SJCRH30 (cell line): ENCODE measurements at regions not wholly inside any gene's neighbourhood (a gene's known extent, or its start where the extent isn't known, plus 50 kb on each side); places are given as distances from the start of the nearest gene placed in this dataset.

ENCODE experiments used
- DNase-seq, 2 experiments: peaks; one replicate each; pipeline ENCODE4 v3.0.0-alpha.2; 2015 to 2020
- H3K27ac ChIP-seq: fragments of 250-450 bp; sonication (Bioruptor Pico); 2 replicates; pipeline ENCODE4 v1.5.1; 2020; ENCODE audit warnings: mild to moderate bottlenecking, moderate library complexity
- H3K27me3 ChIP-seq: fragments of 250-450 bp; sonication (Bioruptor Pico); 2 replicates; pipeline ENCODE4 v1.5.1; 2020; ENCODE audit warnings: mild to moderate bottlenecking, moderate library complexity
- H3K36me3 ChIP-seq: fragments of 250-450 bp; sonication (Bioruptor Pico); 2 replicates; pipeline ENCODE4 v1.5.1; 2020; ENCODE audit warnings: mild to moderate bottlenecking, moderate library complexity
- H3K4me1 ChIP-seq: fragments of 250-450 bp; sonication (Bioruptor Pico); 2 replicates; pipeline ENCODE4 v1.5.1; 2020; ENCODE audit warnings: mild to moderate bottlenecking, moderate library complexity
- H3K4me3 ChIP-seq: fragments of 250-450 bp; sonication (Bioruptor Pico); 2 replicates; pipeline ENCODE4 v1.5.1; 2020; ENCODE audit warnings: mild to moderate bottlenecking, moderate library complexity
- H3K9me3 ChIP-seq: fragments of 250-450 bp; sonication (Bioruptor Pico); replicated peaks from 2 replicates; pipeline ENCODE4 v1.5.1; 2020; ENCODE audit warnings: mild to moderate bottlenecking, moderate library complexity

DNA sequence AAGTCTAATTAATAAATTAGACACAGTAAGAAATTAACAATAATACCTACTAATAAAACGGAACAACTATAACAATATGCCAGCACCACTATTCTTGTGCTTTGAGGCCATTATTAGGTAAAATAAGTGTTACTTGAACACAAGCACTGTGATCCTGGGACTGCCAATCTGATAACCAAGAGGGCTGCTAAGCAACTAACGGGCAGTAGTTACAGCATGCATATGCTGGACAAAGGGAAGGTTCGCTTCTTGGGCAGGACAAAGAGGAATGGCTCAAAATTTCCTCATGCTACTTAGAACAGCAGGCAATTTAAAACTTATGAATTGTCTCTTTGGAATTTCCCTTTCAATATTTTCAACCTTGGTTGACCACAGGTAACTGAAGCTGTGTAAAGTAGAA is 718.6 kb downstream of the SORCS3 start:
- no peak for DNase-seq
- no peaks in the 10 kb centered on the region for H3K9me3 ChIP-seq
- no peak overlapping the region for H3K4me3 ChIP-seq
- H3K4me1 ChIP-seq: no peaks in the 10 kb centered on the region
- no peak overlapping the region for H3K27ac ChIP-seq
- peaks cover 3% of the 10 kb centered on the region; the same call in 1 of the 2 replicates for H3K27me3 ChIP-seq
- H3K36me3 ChIP-seq: no peaks in the 10 kb centered on the region

DNA sequence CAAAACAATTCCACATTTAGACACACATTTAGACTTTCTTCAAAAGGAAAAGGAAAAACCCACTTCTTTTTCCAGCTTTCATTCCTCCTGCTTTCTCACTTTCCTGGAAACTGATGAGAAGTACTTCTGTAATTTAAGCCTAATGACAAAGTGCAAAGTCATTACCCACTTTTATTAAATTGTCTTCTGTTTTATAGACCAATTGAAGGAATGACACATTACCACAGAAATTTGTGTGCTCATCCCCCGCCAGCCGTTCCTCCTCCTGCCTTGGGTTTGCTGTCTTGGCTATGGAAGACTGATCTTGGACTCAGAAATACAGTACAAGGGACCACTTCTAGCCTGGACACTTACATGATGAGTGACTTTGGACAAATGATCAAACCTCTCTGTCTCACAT is 717.8 kb downstream of the SORCS3 start:
- H3K4me1 ChIP-seq: no peaks in the 10 kb centered on the region
- no peak overlapping the region for H3K27ac ChIP-seq
- no peaks in the 10 kb centered on the region for H3K9me3 ChIP-seq
- no peak for DNase-seq
- peaks cover 3% of the 10 kb centered on the region; the same call in 1 of the 2 replicates for H3K27me3 ChIP-seq
- H3K36me3 ChIP-seq: no peaks in the 10 kb centered on the region
- no peak overlapping the region for H3K4me3 ChIP-seq

DNA sequence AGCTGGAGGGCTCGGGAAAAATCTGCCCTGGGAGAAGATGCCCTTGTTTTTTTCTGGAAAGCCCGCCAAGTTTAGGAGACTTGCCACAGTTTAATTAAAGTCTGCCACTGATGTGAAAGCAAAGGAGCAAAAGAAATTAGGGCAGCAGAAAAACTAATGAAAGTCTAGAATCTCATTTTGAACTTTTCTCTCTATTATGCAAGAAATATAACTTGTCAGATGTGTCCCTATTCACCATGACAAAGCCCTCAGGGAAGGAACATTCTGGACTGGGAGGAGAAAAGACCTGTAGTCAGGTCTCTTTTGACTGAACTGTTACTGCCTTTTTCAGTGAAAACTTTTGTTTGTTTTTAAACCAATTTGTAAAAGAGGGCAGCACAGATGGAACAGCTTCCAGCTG is 715.5 kb downstream of the SORCS3 start:
- DNase-seq: no peak
- no peaks in the 10 kb centered on the region for H3K36me3 ChIP-seq
- H3K4me1 ChIP-seq: no peaks in the 10 kb centered on the region
- no peak overlapping the region for H3K27ac ChIP-seq
- H3K9me3 ChIP-seq: no peaks in the 10 kb centered on the region
- H3K4me3 ChIP-seq: no peak overlapping the region
- peaks cover 3% of the 10 kb centered on the region; the same call in 1 of the 2 replicates for H3K27me3 ChIP-seq

DNA sequence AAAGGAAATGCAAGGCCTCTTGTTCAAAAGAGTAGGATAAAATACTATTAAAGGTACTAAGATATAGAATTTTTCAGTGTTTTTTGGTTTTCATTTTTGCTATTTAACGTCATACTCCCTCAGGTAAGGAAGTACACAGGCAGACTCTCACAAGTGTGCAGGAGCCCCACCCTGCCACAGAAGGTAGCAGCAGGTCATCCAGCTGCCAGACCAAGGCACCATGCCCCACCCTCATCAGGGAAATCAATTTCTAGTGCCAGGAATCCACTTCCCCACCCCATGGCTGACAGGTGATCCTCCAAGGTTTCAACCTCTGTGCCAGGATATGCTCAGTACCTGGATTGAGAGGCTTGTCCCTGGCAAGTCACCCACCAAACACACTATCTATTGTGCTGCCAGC is 712.9 kb downstream of the SORCS3 start:
- no peaks in the 10 kb centered on the region for H3K9me3 ChIP-seq
- no peak overlapping the region for H3K27ac ChIP-seq
- H3K27me3 ChIP-seq: peaks cover 3% of the 10 kb centered on the region; the same call in 1 of the 2 replicates

DNA sequence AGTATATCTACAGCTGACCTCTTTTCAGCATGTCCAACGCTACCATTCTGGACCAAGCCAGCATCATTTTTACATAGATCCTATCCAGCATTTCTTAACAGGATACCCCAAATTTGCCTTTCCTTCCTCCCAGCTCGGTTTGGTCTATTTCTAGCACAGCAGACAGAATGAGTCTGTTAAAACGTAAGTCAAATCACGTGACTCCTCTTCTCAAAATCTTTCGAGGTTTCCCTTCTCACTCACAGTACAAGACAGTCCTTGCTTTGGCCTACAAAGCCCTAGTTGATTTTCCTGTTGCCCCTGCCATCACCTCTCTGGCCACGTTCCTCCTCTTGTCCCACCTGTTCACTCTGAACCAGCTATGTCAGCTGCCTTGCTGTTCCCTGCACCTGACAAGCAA is 711.7 kb downstream of the SORCS3 start:
- H3K27me3 ChIP-seq: peaks cover 3% of the 10 kb centered on the region; the same call in 1 of the 2 replicates

More for the DNA sequence above, 712.9 kb downstream of the SORCS3 start:
- Histone ChIP-seq H3K4me3 (no peak overlapping the region), H3K4me1 (no peaks in the 10 kb centered on the region), H3K36me3 (no peaks in the 10 kb centered on the region)
- DNase-seq: no peak

DNA sequence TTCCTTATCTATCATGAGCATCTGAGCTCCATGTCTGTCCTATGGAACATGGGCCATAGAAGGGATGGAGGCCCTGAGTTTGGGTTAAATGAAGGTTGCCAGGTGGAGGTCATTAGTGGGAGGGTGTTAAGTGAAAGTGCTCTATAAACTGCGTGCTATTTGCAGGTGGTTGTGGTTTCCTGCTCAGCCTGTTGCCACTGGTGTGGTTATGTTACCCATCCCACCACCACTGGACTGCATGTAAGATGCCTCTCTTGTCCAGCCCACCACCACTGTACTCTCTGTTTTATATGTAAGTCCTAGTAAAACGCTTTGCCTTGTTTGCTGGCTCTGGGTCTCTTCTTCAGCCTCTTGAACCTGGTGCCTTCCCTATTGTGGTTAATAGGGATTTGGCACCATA is 711.2 kb downstream of the SORCS3 start:
- peaks cover 3% of the 10 kb centered on the region; the same call in 1 of the 2 replicates for H3K27me3 ChIP-seq

More for the DNA sequence above, 711.7 kb downstream of the SORCS3 start:
- H3K36me3 ChIP-seq: no peaks in the 10 kb centered on the region
- no peaks in the 10 kb centered on the region for H3K4me1 ChIP-seq
- H3K9me3 ChIP-seq: no peaks in the 10 kb centered on the region
- no peak for DNase-seq
- H3K4me3 ChIP-seq: no peak overlapping the region
- no peak overlapping the region for H3K27ac ChIP-seq

DNA sequence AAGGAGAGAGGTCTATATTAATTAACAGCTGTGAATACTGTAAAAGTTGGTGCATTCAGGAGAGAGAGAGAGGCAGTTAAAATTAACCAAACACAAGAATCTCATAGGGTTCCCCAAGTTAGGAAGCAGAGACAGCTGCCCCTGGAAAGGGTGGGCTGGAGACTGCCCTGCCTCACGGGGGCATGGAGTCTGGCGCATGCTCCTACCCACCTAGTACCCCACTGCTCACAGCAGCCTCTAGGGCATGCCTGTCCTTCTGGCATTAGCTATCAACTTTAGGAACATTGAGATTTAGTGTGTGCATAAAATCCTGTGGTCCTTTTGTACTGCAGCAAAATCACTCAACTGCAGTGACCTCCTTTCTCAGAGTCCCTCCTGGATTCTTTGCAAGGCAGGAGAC is 710.1 kb downstream of the SORCS3 start:
- no peak for DNase-seq
- Histone ChIP-seq H3K27me3 (peaks cover 3% of the 10 kb centered on the region; the same call in 1 of the 2 replicates), H3K4me1 (no peaks in the 10 kb centered on the region), H3K9me3 (no peaks in the 10 kb centered on the region), H3K4me3 (no peak overlapping the region), H3K36me3 (no peaks in the 10 kb centered on the region), H3K27ac (no peak overlapping the region)

More for the DNA sequence above, 711.2 kb downstream of the SORCS3 start:
- Histone ChIP-seq H3K4me3 (no peak overlapping the region), H3K9me3 (no peaks in the 10 kb centered on the region), H3K4me1 (no peaks in the 10 kb centered on the region), H3K27ac (no peak overlapping the region), H3K36me3 (no peaks in the 10 kb centered on the region)
- no peak for DNase-seq

DNA sequence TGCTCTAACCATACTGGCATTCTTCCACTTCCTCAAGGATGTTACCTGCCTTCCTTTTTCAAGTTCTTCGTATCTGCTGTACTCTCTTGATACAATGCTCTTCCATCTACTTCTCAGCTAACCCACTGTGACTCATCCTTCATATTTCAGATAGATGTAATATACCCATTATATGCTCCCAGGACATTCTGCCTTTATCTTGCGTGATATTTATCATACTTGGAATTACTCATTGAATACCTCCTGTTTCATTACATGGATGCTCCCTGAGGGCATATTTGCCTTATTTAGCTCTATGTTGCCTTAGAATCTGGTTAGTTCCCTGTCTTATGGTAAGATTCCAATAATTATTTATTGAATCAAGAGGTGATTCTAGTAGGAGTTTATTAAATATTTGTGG is 706.4 kb downstream of the SORCS3 start:
- no peaks in the 10 kb centered on the region for H3K4me1 ChIP-seq
- no peaks in the 10 kb centered on the region for H3K9me3 ChIP-seq
- H3K27me3 ChIP-seq: peaks cover 5% of the 10 kb centered on the region
- no peak overlapping the region for H3K4me3 ChIP-seq
- H3K36me3 ChIP-seq: no peaks in the 10 kb centered on the region
- no peak for DNase-seq
- H3K27ac ChIP-seq: no peak overlapping the region

DNA sequence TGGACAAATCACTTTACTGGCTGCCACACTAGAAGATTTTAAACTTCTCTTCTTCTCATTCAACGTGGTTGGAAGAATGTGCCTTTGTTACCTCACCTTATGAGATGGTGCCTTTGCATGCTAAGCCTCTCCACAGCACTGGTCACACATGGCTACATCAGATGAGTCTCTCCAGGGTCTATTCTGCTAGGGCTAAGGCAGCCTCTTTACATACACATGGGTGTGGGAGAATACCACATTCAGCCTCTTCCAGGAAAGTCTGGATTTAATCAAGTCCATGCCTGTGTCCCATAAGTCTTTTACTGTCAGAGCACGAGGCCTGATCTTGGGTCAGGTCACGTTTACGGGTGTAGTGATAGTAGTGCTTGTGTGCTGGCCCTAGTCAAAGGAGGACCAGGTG is 701.5 kb downstream of the SORCS3 start:
- H3K4me1 ChIP-seq: no peaks in the 10 kb centered on the region
- H3K27me3 ChIP-seq: peaks cover 12% of the 10 kb centered on the region
- no peak overlapping the region for H3K27ac ChIP-seq
- no peak overlapping the region for H3K4me3 ChIP-seq
- DNase-seq: no peak
- no peaks in the 10 kb centered on the region for H3K36me3 ChIP-seq
- no peaks in the 10 kb centered on the region for H3K9me3 ChIP-seq

DNA sequence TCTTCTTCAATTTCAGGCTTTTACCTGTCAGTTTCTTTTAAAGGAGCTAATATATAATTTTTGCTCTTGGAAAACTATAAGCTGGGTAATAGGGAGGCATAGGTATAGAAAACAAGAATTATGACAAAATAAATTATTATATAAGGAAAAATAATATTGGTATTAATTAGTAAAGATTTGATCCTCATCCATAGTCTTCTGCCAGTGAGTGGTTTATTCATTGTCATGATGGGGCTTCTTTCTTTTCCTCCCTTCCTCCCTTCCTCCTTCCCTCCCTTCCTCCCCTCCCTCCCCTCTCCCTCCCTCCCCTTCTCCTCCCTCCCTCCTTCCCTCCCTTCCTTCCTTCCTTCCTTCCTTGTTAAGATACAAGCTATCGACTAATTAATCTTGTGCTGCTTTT is 698.6 kb downstream of the SORCS3 start:
- no peaks in the 10 kb centered on the region for H3K4me1 ChIP-seq
- DNase-seq: no peak
- H3K27ac ChIP-seq: no peak overlapping the region
- H3K9me3 ChIP-seq: no peaks in the 10 kb centered on the region
- H3K36me3 ChIP-seq: no peaks in the 10 kb centered on the region
- no peak overlapping the region for H3K4me3 ChIP-seq
- H3K27me3 ChIP-seq: 0 out of 2 replicates have a peak, but pooled peaks cover 6% of the 10 kb centered on the region

DNA sequence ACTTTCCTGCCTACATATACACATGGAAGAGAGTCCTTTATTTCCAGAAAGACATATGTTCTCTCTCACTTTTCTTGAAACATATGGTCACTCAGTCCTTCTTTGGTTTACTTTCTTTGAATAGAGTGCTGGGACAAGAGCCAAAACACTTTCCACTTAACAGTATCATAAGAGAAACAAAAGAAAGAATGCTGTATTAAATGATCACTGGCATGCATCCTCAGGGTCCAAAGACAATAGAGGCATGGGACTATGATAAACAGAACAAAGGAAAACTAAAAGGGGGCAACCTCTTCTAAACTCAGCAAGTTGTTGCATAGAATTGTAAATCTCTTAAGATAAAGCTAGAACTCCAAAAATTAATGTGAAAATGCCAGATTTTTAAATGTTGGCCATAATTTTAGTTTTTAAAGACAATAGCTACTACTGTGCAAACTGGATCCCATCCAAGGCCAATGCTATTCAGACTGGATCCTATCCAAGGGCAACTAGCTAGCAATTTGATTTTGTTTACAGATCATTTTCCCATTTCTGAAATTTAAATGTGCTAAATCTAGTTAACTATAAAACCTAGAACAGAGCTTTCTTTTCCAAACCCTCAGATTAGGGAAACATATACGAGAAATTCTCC is 687.5 kb downstream of the SORCS3 start:
- Histone ChIP-seq H3K4me3 (no peak overlapping the region), H3K4me1 (no peaks in the 10 kb centered on the region), H3K9me3 (no peaks in the 10 kb centered on the region), H3K27me3 (no peaks in the 10 kb centered on the region; the same call in 1 of the 2 replicates), H3K36me3 (no peaks in the 10 kb centered on the region), H3K27ac (no peak overlapping the region)
- DNase-seq: no peak
